Adrenal gland (tissue), 5 donors: ENCODE measurements at regions not wholly inside any gene's neighbourhood (a gene's known extent, or its start where the extent isn't known, plus 50 kb on each side); places are given as distances from the start of the nearest gene placed in this dataset.

ENCODE experiments used
- POLR2A ChIP-seq, 2 donors: fragments of 450-650 bp; IDR thresholded peaks; one replicate each; pipeline ENCODE4 v1.6.1; 2017; ENCODE audit warnings: antibody characterized with exemption in 2 of 2, mild to moderate bottlenecking in 2 of 2, moderate library complexity in 1 of 2
- TF ChIP-seq, protein P1 (sequence below), 6 experiments: fragments of 450-650 bp in 4 of 6; fragments of 200-600 bp in 2 of 6; sonication (generic) in 1 of 6; IDR thresholded peaks; 1 replicate in 5 of 6; 2 replicates in 1 of 6; pipeline versions ENCODE4 v1.5.1 to v1.8.0; 2016 to 2021; ENCODE audit warnings: antibody characterized with exemption in 6 of 6, mild to moderate bottlenecking in 2 of 6, moderate library complexity in 1 of 6
- donor health status: DM: no; HTN: no; CAD: no.

DNA sequence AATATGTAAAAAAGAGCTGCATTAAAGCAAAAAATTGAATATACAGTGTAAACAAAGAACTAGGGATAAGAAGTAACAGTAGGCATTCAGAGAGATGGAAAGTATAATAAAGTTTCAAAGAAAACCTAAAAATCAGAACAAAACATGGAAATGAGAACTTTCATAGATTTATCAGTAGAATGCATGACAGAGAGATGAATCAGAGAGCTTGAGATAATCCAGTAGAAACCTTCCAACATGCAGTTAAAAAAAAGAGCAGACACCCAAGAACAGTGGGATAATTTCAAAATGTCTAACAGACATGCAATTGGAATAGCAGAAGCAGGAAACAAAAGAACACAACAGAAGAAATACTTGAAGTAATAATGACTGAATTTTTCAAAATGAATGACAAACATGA lies 1384.2 kb downstream of the CDH11 start:
- TF ChIP-seq, protein P1, sequence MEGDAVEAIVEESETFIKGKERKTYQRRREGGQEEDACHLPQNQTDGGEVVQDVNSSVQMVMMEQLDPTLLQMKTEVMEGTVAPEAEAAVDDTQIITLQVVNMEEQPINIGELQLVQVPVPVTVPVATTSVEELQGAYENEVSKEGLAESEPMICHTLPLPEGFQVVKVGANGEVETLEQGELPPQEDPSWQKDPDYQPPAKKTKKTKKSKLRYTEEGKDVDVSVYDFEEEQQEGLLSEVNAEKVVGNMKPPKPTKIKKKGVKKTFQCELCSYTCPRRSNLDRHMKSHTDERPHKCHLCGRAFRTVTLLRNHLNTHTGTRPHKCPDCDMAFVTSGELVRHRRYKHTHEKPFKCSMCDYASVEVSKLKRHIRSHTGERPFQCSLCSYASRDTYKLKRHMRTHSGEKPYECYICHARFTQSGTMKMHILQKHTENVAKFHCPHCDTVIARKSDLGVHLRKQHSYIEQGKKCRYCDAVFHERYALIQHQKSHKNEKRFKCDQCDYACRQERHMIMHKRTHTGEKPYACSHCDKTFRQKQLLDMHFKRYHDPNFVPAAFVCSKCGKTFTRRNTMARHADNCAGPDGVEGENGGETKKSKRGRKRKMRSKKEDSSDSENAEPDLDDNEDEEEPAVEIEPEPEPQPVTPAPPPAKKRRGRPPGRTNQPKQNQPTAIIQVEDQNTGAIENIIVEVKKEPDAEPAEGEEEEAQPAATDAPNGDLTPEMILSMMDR (IDR thresholded peaks at IDR 0.05) = no peak
- TF ChIP-seq POLR2A (IDR thresholded peaks at IDR 0.05) = no peak
